ENCODE measurements at regions not wholly inside any gene's neighbourhood (a gene's known extent, or its start where the extent isn't known, plus 50 kb on each side); places are given as distances from the start of the nearest gene placed in this dataset.

DNA sequence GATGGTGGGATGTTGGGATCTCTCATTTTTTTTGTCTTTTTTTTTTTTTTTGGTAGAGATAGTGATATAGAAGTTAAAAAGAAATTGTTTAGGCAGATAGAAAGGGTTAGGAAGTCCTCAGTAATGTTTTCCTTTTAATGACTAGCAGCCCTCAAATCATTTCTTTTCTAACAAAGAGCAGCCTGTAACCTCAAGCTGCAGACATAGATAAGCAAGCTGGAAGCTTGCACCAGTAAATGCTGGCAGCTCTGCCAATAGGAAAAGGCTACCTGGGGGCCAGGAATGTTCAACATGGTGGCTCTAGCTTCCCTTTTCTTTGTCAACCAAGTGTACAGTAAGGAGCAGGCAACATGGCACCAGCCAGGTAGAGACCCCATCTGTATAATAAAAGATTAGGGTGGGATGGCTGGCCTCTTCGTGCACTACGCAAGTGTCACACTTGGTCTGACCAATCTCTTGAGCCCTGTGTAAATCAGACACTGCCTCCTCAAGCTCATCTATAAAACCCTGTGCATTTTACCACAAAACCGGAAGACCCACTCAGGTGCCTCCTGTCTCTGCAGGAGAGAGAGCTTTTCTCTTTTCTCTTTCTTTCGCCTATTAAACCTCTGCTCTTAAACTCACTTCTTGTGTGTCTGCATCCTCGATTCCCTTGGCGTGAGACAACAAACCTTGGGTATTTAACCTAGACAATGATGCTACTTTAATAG, 212.9 kb downstream of the SNX10 start:
- ChIA-PET POLR2A (ENCODE audit: unreplicated experiment) (interaction anchor here (0.6 kb wide), 1 partner anchor 151 kb away, joined by 7 read pairs; no protein-coding TSS in a partner anchor), CTCF (interaction anchor here (1.2 kb wide), 1 partner anchor 135 kb away, joined by 4 read pairs; no protein-coding TSS in a partner anchor)
- Histone ChIP-seq H2AFZ (ENCODE audit: low read length) (no peak overlapping the region), H3K36me3 (ENCODE audit: low read depth, low read length) (no peaks in the 10 kb centered on the region), H3K4me1 (ENCODE audit: insufficient read depth, low read length) (peaks cover 11% of the 10 kb centered on the region; the same call in 1 of the 2 replicates), H3K27me3 (ENCODE audit: low read length) (no peaks in the 10 kb centered on the region), H3F3A (ENCODE audit: low read length, unreplicated experiment) (no peaks in the 10 kb centered on the region), H4K20me1 (ENCODE audit: low read length) (no peaks in the 10 kb centered on the region), H3K9me3 (ENCODE audit: low read length) (no peaks in the 10 kb centered on the region), H3K79me2 (ENCODE audit: low read length) (no peaks in the 10 kb centered on the region), H3K27ac (ENCODE audit: low read length) (no peak overlapping the region), H3K9me2 (replicated peaks; ENCODE audit: low read length) (no peaks in the 10 kb centered on the region), H3K4me2 (ENCODE audit: low read length) (no peak overlapping the region), H3K9ac (ENCODE audit: low read length) (no peak overlapping the region), H3K4me3 (ENCODE audit: low read length) (no peak overlapping the region)
- no TSS peak for BruUV-seq (replicated peaks)
- no peak for ATAC-seq
- TF ChIP-seq EZH2phosphoT487 (IDR thresholded peaks at IDR 0.05; ENCODE audit: borderline replicate concordance, low read length), result no peak
- no peak for TF ChIP-seq EZH2 (IDR thresholded peaks at IDR 0.05; ENCODE audit: low read length, unreplicated experiment)
- TF ChIP-seq, protein P1, sequence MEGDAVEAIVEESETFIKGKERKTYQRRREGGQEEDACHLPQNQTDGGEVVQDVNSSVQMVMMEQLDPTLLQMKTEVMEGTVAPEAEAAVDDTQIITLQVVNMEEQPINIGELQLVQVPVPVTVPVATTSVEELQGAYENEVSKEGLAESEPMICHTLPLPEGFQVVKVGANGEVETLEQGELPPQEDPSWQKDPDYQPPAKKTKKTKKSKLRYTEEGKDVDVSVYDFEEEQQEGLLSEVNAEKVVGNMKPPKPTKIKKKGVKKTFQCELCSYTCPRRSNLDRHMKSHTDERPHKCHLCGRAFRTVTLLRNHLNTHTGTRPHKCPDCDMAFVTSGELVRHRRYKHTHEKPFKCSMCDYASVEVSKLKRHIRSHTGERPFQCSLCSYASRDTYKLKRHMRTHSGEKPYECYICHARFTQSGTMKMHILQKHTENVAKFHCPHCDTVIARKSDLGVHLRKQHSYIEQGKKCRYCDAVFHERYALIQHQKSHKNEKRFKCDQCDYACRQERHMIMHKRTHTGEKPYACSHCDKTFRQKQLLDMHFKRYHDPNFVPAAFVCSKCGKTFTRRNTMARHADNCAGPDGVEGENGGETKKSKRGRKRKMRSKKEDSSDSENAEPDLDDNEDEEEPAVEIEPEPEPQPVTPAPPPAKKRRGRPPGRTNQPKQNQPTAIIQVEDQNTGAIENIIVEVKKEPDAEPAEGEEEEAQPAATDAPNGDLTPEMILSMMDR (conservative IDR thresholded peaks at IDR 0.05; ENCODE audit: low read depth, low read length), result no peak
- intact Hi-C loops (cut with micrococcal nuclease), result loop anchor here (5.0 to 10.0 kb wide), 5 partner anchors 58 to 610 kb away; no protein-coding TSS in a partner anchor
- DNase-seq, result no peak

DNA sequence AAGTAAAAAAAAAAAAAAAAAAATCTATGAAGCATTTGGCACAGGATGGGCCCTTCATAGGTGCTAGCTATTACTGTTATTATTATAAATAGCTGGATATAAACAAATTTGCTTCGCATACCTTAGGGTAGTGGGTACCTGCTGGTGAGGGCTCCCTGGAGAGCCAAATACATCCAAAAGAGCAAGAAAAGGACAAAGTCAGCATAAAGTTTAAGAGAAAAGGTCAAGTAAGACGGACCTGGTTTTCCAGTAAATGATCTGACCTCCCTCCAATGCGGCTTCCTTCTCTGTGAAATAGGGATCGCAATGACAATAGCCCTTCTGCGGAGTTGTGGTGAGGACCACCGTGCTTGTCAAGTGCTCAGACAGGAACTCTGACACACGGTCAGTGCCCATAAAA, 214.5 kb downstream of the SNX10 start:
- Histone ChIP-seq H3K9ac (ENCODE audit: low read length) (no peak overlapping the region), H3K4me2 (ENCODE audit: low read length) (no peak overlapping the region), H3K27ac (ENCODE audit: low read length) (no peak overlapping the region), H3K79me2 (ENCODE audit: low read length) (no peaks in the 10 kb centered on the region), H4K20me1 (ENCODE audit: low read length) (no peaks in the 10 kb centered on the region), H3K4me1 (ENCODE audit: insufficient read depth, low read length) (peaks cover 11% of the 10 kb centered on the region; the same call in 1 of the 2 replicates), H3K4me3 (ENCODE audit: low read length) (no peak overlapping the region), H3K9me2 (replicated peaks; ENCODE audit: low read length) (no peaks in the 10 kb centered on the region), H2AFZ (ENCODE audit: low read length) (no peak overlapping the region), H3K27me3 (ENCODE audit: low read length) (no peaks in the 10 kb centered on the region), H3K36me3 (ENCODE audit: low read depth, low read length) (no peaks in the 10 kb centered on the region), H3F3A (ENCODE audit: low read length, unreplicated experiment) (no peaks in the 10 kb centered on the region), H3K9me3 (ENCODE audit: low read length) (no peaks in the 10 kb centered on the region)
- TF ChIP-seq, protein P1 (conservative IDR thresholded peaks at IDR 0.05; ENCODE audit: low read depth, low read length), result no peak
- TF ChIP-seq EZH2 (IDR thresholded peaks at IDR 0.05; ENCODE audit: low read length, unreplicated experiment) (no peak), EZH2phosphoT487 (IDR thresholded peaks at IDR 0.05; ENCODE audit: borderline replicate concordance, low read length) (no peak)
- DNase-seq (no peak), ATAC-seq (no peak)
- ChIA-PET CTCF (no interaction called here), POLR2A (ENCODE audit: unreplicated experiment) (no interaction called here)
- BruUV-seq (replicated peaks), result no TSS peak
- intact Hi-C loops (cut with micrococcal nuclease), result loop anchor here (5.0 to 10.0 kb wide), 5 partner anchors 56 to 611 kb away; no protein-coding TSS in a partner anchor

Measured in PC-3 (cell line).